ENCODE measurements at regions not wholly inside any gene's neighbourhood (a gene's known extent, or its start where the extent isn't known, plus 50 kb on each side); places are given as distances from the start of the nearest gene placed in this dataset.

DNA sequence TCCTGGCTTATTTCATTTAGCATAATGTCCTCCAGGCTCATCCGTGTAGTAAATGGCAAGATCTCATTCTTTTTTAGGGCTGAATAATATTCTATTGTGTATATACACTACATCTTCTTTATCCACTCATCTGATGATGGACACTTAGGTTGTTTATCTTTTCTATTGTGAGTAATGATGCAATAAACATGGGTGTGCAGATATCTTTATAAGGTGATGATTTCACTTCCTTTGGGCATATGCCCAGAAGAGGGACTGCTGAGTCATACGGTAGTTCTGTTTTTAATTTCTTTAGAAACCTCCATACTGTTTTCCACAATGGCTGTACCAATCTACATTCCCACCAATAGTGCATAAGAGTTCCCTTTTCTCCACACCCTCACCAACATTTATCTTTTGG is 317.6 kb upstream of the CNKSR2 start:
- no peak for TF ChIP-seq EZH2phosphoT487 (IDR thresholded peaks at IDR 0.05; ENCODE audit: low read depth, severe bottlenecking, unreplicated experiment)
- TF ChIP-seq EZH2 (IDR thresholded peaks at IDR 0.05; ENCODE audit: borderline replicate concordance): no peak
- TF ChIP-seq CTCF (IDR thresholded peaks at IDR 0.05; ENCODE audit: poor library complexity): no peak
- no peaks in the 10 kb centered on the region for H3K9me2 ChIP-seq (replicated peaks; ENCODE audit: insufficient read depth)
- no peak overlapping the region for H2AFZ ChIP-seq
- H3K4me1 ChIP-seq (ENCODE audit: insufficient read depth): no peaks in the 10 kb centered on the region
- no peaks in the 10 kb centered on the region for H3K79me2 ChIP-seq
- no peak overlapping the region for H3K27ac ChIP-seq
- DNase-seq (ENCODE audit: low spot score): no peak
- H3K4me3 ChIP-seq: no peak overlapping the region
- H4K20me1 ChIP-seq (ENCODE audit: insufficient read depth, poor library complexity, severe bottlenecking): no peaks in the 10 kb centered on the region
- peaks cover 6% of the 10 kb centered on the region for H3K9me3 ChIP-seq (ENCODE audit: low read depth)
- no peaks in the 10 kb centered on the region for H3K27me3 ChIP-seq
- no peak overlapping the region for H3K4me2 ChIP-seq
- no peaks in the 10 kb centered on the region for H3K36me3 ChIP-seq (replicated peaks; ENCODE audit: insufficient read depth, low read depth)
- WGBS (ENCODE audit: low lambda C conversion rate, missing lambda C conversion rate): 78% methylated on average over 2 of the region's 2 CpGs

DNA sequence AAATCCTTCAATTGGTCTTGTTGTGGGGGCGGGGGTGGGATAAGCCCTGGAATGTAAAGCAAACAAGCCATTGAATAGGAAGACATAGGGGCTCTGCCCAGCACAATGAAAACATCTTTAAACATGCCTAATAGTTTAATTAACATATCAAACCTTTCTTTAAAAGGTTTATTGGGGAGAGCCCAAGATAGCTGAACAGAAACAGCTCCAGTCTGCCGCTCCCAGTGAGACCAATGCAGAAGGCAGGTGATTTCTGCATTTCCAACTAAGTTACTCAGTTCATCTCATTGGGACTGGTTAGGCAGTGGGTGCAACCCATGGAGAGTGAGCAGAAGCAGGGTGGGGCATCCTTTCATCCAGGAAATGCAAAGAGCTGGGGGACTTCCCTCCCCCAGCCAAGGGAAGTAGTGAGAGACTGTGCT is 327.2 kb upstream of the CNKSR2 start:
- DNase-seq (ENCODE audit: low spot score): no peak
- no peaks in the 10 kb centered on the region for H3K36me3 ChIP-seq (replicated peaks; ENCODE audit: insufficient read depth, low read depth)
- no peaks in the 10 kb centered on the region for H4K20me1 ChIP-seq (ENCODE audit: insufficient read depth, poor library complexity, severe bottlenecking)
- no peak for TF ChIP-seq EZH2phosphoT487 (IDR thresholded peaks at IDR 0.05; ENCODE audit: low read depth, severe bottlenecking, unreplicated experiment)
- no peak for TF ChIP-seq CTCF (IDR thresholded peaks at IDR 0.05; ENCODE audit: poor library complexity)
- TF ChIP-seq EZH2 (IDR thresholded peaks at IDR 0.05; ENCODE audit: borderline replicate concordance): no peak
- no peak overlapping the region for H3K4me3 ChIP-seq
- H3K79me2 ChIP-seq: no peaks in the 10 kb centered on the region
- H3K27me3 ChIP-seq: no peaks in the 10 kb centered on the region
- H2AFZ ChIP-seq: no peak overlapping the region
- WGBS (ENCODE audit: low lambda C conversion rate, missing lambda C conversion rate): 51% methylated on average over 2 of the region's 2 CpGs
- no peak overlapping the region for H3K27ac ChIP-seq
- H3K4me1 ChIP-seq (ENCODE audit: insufficient read depth): no peaks in the 10 kb centered on the region
- H3K4me2 ChIP-seq: no peak overlapping the region
- H3K9me3 ChIP-seq (ENCODE audit: low read depth): no peaks in the 10 kb centered on the region
- no peaks in the 10 kb centered on the region for H3K9me2 ChIP-seq (replicated peaks; ENCODE audit: insufficient read depth)

GRCh38 chrX:21014326-21014725 is 359.9 kb upstream of the CNKSR2 start:
- Histone ChIP-seq H3K4me3 (no peak overlapping the region), H2AFZ (no peak overlapping the region), H3K4me1 (ENCODE audit: insufficient read depth) (no peaks in the 10 kb centered on the region), H3K79me2 (no peaks in the 10 kb centered on the region), H3K9me3 (ENCODE audit: low read depth) (no peaks in the 10 kb centered on the region), H3K36me3 (replicated peaks; ENCODE audit: insufficient read depth, low read depth) (no peaks in the 10 kb centered on the region), H3K4me2 (no peak overlapping the region), H3K27ac (no peak overlapping the region), H4K20me1 (ENCODE audit: insufficient read depth, poor library complexity, severe bottlenecking) (no peaks in the 10 kb centered on the region), H3K27me3 (no peaks in the 10 kb centered on the region), H3K9me2 (replicated peaks; ENCODE audit: insufficient read depth) (no peaks in the 10 kb centered on the region)
- TF ChIP-seq EZH2 (IDR thresholded peaks at IDR 0.05; ENCODE audit: borderline replicate concordance) (no peak), EZH2phosphoT487 (IDR thresholded peaks at IDR 0.05; ENCODE audit: low read depth, severe bottlenecking, unreplicated experiment) (no peak), CTCF (IDR thresholded peaks at IDR 0.05; ENCODE audit: poor library complexity) (no peak)
- no peak for DNase-seq (ENCODE audit: low spot score)
- 37% methylated on average over 2 of the region's 2 CpGs for WGBS (ENCODE audit: low lambda C conversion rate, missing lambda C conversion rate)

DNA sequence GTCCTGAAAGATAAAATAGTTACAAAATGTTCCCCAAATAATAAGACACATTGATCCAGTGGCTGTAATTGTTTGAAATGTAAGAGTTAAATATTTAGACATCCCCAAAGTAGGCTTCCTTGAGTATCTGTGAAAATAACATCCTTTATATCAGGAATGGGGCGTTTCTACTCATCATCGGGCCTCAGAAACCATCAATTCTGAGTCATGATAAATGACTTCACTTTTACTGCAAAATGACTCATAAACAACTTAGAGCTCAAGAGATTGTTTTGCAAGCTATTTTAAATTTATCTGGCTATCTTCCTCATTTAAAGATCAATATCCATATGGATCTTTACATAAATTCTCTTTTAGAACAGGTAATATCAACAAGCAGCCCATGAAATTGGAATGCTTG is 369.4 kb upstream of the CNKSR2 start:
- H3K9me2 ChIP-seq (replicated peaks; ENCODE audit: insufficient read depth): no peaks in the 10 kb centered on the region
- no peak overlapping the region for H2AFZ ChIP-seq
- no peaks in the 10 kb centered on the region for H3K79me2 ChIP-seq
- TF ChIP-seq EZH2 (IDR thresholded peaks at IDR 0.05; ENCODE audit: borderline replicate concordance) (no peak), EZH2phosphoT487 (IDR thresholded peaks at IDR 0.05; ENCODE audit: low read depth, severe bottlenecking, unreplicated experiment) (no peak), CTCF (IDR thresholded peaks at IDR 0.05; ENCODE audit: poor library complexity) (no peak)
- WGBS (ENCODE audit: low lambda C conversion rate, missing lambda C conversion rate): 44% methylated on average over 2 of the region's 2 CpGs
- H3K4me3 ChIP-seq: no peak overlapping the region
- no peaks in the 10 kb centered on the region for H3K9me3 ChIP-seq (ENCODE audit: low read depth)
- H3K27ac ChIP-seq: no peak overlapping the region
- H3K4me1 ChIP-seq (ENCODE audit: insufficient read depth): no peaks in the 10 kb centered on the region
- H3K4me2 ChIP-seq: no peak overlapping the region
- no peaks in the 10 kb centered on the region for H3K27me3 ChIP-seq
- H3K36me3 ChIP-seq (replicated peaks; ENCODE audit: insufficient read depth, low read depth): no peaks in the 10 kb centered on the region
- DNase-seq (ENCODE audit: low spot score): no peak
- H4K20me1 ChIP-seq (ENCODE audit: insufficient read depth, poor library complexity, severe bottlenecking): no peaks in the 10 kb centered on the region

All from hepatocyte (in vitro differentiated cells).